ENCODE measurements at regions not wholly inside any gene's neighbourhood (a gene's known extent, or its start where the extent isn't known, plus 50 kb on each side); places are given as distances from the start of the nearest gene placed in this dataset.

DNA sequence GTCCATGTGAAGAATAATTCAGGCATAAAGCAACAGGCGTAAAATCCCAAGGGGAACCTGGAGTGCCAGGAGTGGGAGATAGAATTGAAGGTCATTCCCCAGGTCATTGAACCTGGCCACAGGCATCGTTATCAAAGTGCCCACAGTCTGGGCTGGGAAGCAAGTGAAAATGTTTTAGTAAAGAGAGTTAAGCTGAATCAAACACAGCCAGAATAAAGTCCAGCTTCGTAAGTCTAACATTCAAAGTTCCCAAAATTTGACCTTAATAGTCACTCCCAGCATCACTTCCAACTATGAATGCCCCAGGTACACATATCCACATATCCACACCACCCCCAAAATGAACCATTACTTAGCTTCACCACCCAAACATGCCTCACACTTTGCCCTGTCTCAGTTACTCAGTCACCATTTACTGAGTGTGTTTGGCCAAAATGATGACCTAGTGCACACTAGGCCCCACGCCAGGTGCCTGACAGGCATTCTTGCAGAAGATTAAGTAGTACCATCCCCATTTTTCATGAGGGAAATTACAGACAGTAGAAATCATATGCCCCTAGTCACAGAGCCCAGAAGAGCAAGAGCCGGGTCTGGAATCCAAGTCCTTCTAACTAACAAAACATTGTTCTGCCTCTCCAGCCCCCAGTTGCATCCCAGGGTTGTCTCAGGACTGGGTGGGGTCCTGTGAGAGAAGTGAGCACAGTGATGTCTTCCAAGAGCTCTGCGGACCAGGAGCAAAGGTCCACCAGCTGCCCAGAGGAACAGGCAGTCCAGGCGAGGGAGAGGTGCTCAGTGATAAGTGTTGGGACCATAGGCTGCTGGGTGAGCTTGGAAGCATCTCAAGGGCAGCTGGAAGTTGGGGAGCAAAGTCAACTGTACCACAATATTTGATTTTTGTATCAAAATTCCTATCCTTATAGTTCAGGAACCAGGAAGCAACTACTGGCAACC is 65.2 kb upstream of the MYCN start:
- no peaks in the 10 kb centered on the region for H3K36me3 ChIP-seq (ENCODE audit: control insufficient read depth in 5 of 5, insufficient read depth in 5 of 5, low read length in 5 of 5)
- no peak overlapping the region for H3K27ac ChIP-seq (ENCODE audit: low read depth, low read length)
- H3K9me3 ChIP-seq (ENCODE audit: control insufficient read depth in 5 of 5, low read length in 5 of 5) = peaks cover 0 to 6% (median 0%) of the 10 kb centered on the region in 5 donors
- H3K27me3 ChIP-seq (ENCODE audit: control insufficient read depth in 5 of 5, insufficient read depth in 4 of 5, low read length in 5 of 5) = no peaks in the 10 kb centered on the region
- no peak overlapping the region for H3K9ac ChIP-seq (ENCODE audit: low read length in 5 of 5)
- no peak overlapping the region for H3K4me3 ChIP-seq (ENCODE audit: low read depth in 1 of 5, low read length in 5 of 5)
- H3K4me1 ChIP-seq (ENCODE audit: control insufficient read depth in 5 of 5, insufficient read depth in 5 of 5, low read length in 5 of 5) = peaks cover 0 to 4% (median 0%) of the 10 kb centered on the region in 5 donors

DNA sequence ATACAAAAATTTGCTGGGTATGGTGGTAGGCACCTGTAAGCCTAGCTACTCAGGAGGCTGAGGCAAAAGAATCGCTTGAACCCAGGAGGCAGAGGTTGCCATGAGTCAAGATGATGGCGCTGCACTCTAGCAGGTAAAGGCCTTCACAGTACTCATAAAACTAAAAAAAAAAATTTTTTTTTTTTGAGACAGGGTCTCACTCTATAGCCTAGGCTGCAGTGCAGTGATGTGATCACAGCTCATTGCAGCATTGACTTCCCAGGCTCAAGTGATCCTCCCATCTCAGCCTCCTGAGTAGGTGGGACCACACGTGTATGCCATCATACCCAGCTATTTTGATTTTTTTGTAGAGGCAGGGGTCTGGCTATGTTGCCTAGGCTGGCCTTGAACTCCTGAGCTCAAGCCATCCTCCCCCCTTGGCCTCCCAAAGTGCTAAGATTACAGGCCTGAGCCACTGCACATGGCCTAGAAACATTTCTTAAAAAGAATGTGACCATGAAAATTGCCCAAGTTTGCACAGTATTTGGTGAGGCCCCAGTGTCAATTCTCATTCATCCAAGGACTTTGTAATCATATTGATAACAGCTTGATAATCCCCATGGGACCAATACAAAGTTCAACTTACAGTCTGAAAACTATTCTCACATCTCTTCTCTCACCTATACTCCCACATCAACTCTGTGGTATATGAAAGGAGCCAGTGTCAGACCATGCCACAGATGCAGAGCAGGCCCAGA is 64.2 kb upstream of the MYCN start:
- H3K36me3 ChIP-seq (ENCODE audit: control insufficient read depth in 5 of 5, insufficient read depth in 5 of 5, low read length in 5 of 5) = no peaks in the 10 kb centered on the region

GRCh38 chr2:15880226-15881119 is 59.9 kb upstream of the MYCN start:
- Histone ChIP-seq H3K9me3 (ENCODE audit: control insufficient read depth in 5 of 5, low read length in 5 of 5) (peaks cover 0 to 6% (median 0%) of the 10 kb centered on the region in 5 donors), H3K27me3 (ENCODE audit: control insufficient read depth in 5 of 5, insufficient read depth in 4 of 5, low read length in 5 of 5) (no peaks in the 10 kb centered on the region), H3K9ac (ENCODE audit: low read length in 5 of 5) (no peak overlapping the region), H3K27ac (ENCODE audit: low read depth, low read length) (no peak overlapping the region), H3K4me3 (ENCODE audit: low read depth in 1 of 5, low read length in 5 of 5) (no peak overlapping the region), H3K36me3 (ENCODE audit: control insufficient read depth in 5 of 5, insufficient read depth in 5 of 5, low read length in 5 of 5) (no peaks in the 10 kb centered on the region), H3K4me1 (ENCODE audit: control insufficient read depth in 5 of 5, insufficient read depth in 5 of 5, low read length in 5 of 5) (no peaks in the 10 kb centered on the region)

More for the DNA sequence above, 64.2 kb upstream of the MYCN start:
- H3K27ac ChIP-seq (ENCODE audit: low read depth, low read length) = no peak overlapping the region
- H3K4me1 ChIP-seq (ENCODE audit: control insufficient read depth in 5 of 5, insufficient read depth in 5 of 5, low read length in 5 of 5) = peaks cover 0 to 4% (median 0%) of the 10 kb centered on the region in 5 donors
- H3K9me3 ChIP-seq (ENCODE audit: control insufficient read depth in 5 of 5, low read length in 5 of 5) = peaks cover 0 to 6% (median 0%) of the 10 kb centered on the region in 5 donors
- no peak overlapping the region for H3K9ac ChIP-seq (ENCODE audit: low read length in 5 of 5)
- H3K4me3 ChIP-seq (ENCODE audit: low read depth in 1 of 5, low read length in 5 of 5) = no peak overlapping the region
- no peaks in the 10 kb centered on the region for H3K27me3 ChIP-seq (ENCODE audit: control insufficient read depth in 5 of 5, insufficient read depth in 4 of 5, low read length in 5 of 5)

DNA sequence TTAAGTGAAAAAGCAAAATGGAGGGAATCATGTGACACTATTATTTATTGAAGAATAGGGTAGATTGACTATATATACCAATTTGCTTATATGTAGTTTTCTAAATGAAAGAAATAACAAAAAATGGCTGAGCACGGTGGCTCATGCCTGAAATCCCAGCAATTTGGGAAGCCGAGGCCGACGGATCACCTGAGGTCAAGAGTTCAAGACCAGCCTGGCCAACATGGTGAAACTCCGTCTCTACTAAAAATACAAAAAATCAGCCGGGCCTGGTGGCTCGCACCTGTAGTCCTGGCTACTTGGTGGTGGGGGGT is 59.3 kb upstream of the MYCN start:
- H3K9ac ChIP-seq (ENCODE audit: low read length in 5 of 5) = no peak overlapping the region
- no peaks in the 10 kb centered on the region for H3K36me3 ChIP-seq (ENCODE audit: control insufficient read depth in 5 of 5, insufficient read depth in 5 of 5, low read length in 5 of 5)
- H3K27ac ChIP-seq (ENCODE audit: low read depth, low read length) = no peak overlapping the region
- peaks cover 0 to 6% (median 0%) of the 10 kb centered on the region in 5 donors for H3K9me3 ChIP-seq (ENCODE audit: control insufficient read depth in 5 of 5, low read length in 5 of 5)
- no peak overlapping the region for H3K4me3 ChIP-seq (ENCODE audit: low read depth in 1 of 5, low read length in 5 of 5)
- no peaks in the 10 kb centered on the region for H3K27me3 ChIP-seq (ENCODE audit: control insufficient read depth in 5 of 5, insufficient read depth in 4 of 5, low read length in 5 of 5)
- H3K4me1 ChIP-seq (ENCODE audit: control insufficient read depth in 5 of 5, insufficient read depth in 5 of 5, low read length in 5 of 5) = no peaks in the 10 kb centered on the region

- no peaks in the 10 kb centered on the region for H3K27me3 ChIP-seq (ENCODE audit: control insufficient read depth in 5 of 5, insufficient read depth in 4 of 5, low read length in 5 of 5)
- H3K9ac ChIP-seq (ENCODE audit: low read length in 5 of 5) = no peak overlapping the region
- H3K36me3 ChIP-seq (ENCODE audit: control insufficient read depth in 5 of 5, insufficient read depth in 5 of 5, low read length in 5 of 5) = no peaks in the 10 kb centered on the region
- H3K27ac ChIP-seq (ENCODE audit: low read depth, low read length) = no peak overlapping the region
- H3K9me3 ChIP-seq (ENCODE audit: control insufficient read depth in 5 of 5, low read length in 5 of 5) = peaks cover 0 to 3% (median 0%) of the 10 kb centered on the region in 5 donors
- no peak overlapping the region for H3K4me3 ChIP-seq (ENCODE audit: low read depth in 1 of 5, low read length in 5 of 5)
- no peaks in the 10 kb centered on the region for H3K4me1 ChIP-seq (ENCODE audit: control insufficient read depth in 5 of 5, insufficient read depth in 5 of 5, low read length in 5 of 5)
Observed at GRCh38 chr2:15881676-15882075, 58.7 kb upstream of the MYCN start.

DNA sequence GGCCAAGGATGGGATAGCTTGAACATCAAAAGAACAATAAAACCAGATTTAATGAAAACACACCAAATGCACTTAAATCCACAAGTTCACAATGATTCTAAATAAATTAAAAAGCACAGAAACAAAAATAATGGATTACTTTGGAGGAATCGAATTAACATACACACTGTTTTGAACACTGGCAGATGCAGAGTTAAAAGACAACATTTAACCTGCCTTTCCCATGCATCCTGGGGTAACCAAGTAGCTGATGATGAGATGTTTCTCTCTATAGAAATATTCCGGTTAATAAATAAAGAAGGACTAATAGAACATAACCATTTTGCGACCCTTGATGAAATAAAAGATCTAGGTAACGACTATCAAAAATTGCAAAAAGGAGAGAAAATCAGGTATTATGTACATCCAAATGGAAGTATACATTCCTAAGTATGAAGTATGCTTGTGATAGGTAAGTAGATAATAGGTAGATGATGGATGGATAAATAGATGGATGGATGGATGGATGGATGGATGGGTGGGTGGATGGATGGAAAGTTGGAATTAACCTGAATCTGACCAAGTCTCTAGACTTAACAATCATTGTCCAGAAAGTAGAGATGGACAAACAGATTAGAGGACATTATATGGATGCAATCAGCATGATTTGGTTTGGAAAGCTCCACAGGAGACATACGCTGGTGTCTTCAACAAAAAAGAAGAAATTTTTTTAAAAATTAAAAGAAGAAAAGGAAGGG is 57.4 kb upstream of the MYCN start:
- no peak overlapping the region for H3K9ac ChIP-seq (ENCODE audit: low read length in 5 of 5)
- no peaks in the 10 kb centered on the region for H3K9me3 ChIP-seq (ENCODE audit: control insufficient read depth in 5 of 5, low read length in 5 of 5)

GRCh38 chr2:15883684-15884083 is 56.7 kb upstream of the MYCN start:
- no peak overlapping the region for H3K4me3 ChIP-seq (ENCODE audit: low read depth in 1 of 5, low read length in 5 of 5)
- no peaks in the 10 kb centered on the region for H3K36me3 ChIP-seq (ENCODE audit: control insufficient read depth in 5 of 5, insufficient read depth in 5 of 5, low read length in 5 of 5)
- H3K27ac ChIP-seq (ENCODE audit: low read depth, low read length) = no peak overlapping the region
- H3K27me3 ChIP-seq (ENCODE audit: control insufficient read depth in 5 of 5, insufficient read depth in 4 of 5, low read length in 5 of 5) = no peaks in the 10 kb centered on the region
- no peaks in the 10 kb centered on the region for H3K9me3 ChIP-seq (ENCODE audit: control insufficient read depth in 5 of 5, low read length in 5 of 5)
- H3K9ac ChIP-seq (ENCODE audit: low read length in 5 of 5) = no peak overlapping the region
- H3K4me1 ChIP-seq (ENCODE audit: control insufficient read depth in 5 of 5, insufficient read depth in 5 of 5, low read length in 5 of 5) = no peaks in the 10 kb centered on the region

More for the DNA sequence above, 57.4 kb upstream of the MYCN start:
- no peaks in the 10 kb centered on the region for H3K36me3 ChIP-seq (ENCODE audit: control insufficient read depth in 5 of 5, insufficient read depth in 5 of 5, low read length in 5 of 5)
- no peaks in the 10 kb centered on the region for H3K4me1 ChIP-seq (ENCODE audit: control insufficient read depth in 5 of 5, insufficient read depth in 5 of 5, low read length in 5 of 5)
- H3K4me3 ChIP-seq (ENCODE audit: low read depth in 1 of 5, low read length in 5 of 5) = no peak overlapping the region
- no peak overlapping the region for H3K27ac ChIP-seq (ENCODE audit: low read depth, low read length)
- no peaks in the 10 kb centered on the region for H3K27me3 ChIP-seq (ENCODE audit: control insufficient read depth in 5 of 5, insufficient read depth in 4 of 5, low read length in 5 of 5)

- H3K4me1 ChIP-seq (ENCODE audit: control insufficient read depth in 5 of 5, insufficient read depth in 5 of 5, low read length in 5 of 5) = no peaks in the 10 kb centered on the region
- no peak overlapping the region for H3K27ac ChIP-seq (ENCODE audit: low read depth, low read length)
- no peaks in the 10 kb centered on the region for H3K9me3 ChIP-seq (ENCODE audit: control insufficient read depth in 5 of 5, low read length in 5 of 5)
- H3K4me3 ChIP-seq (ENCODE audit: low read depth in 1 of 5, low read length in 5 of 5) = no peak overlapping the region
- no peak overlapping the region for H3K9ac ChIP-seq (ENCODE audit: low read length in 5 of 5)
- peaks cover 0 to 1% (median 0%) of the 10 kb centered on the region in 5 donors for H3K27me3 ChIP-seq (ENCODE audit: control insufficient read depth in 5 of 5, insufficient read depth in 4 of 5, low read length in 5 of 5)
- H3K36me3 ChIP-seq (ENCODE audit: control insufficient read depth in 5 of 5, insufficient read depth in 5 of 5, low read length in 5 of 5) = no peaks in the 10 kb centered on the region
Observed at GRCh38 chr2:15884790-15885189, 55.6 kb upstream of the MYCN start.

GRCh38 chr2:15886231-15886630 is 54.1 kb upstream of the MYCN start:
- Histone ChIP-seq H3K27ac (ENCODE audit: low read depth, low read length) (no peak overlapping the region), H3K9ac (ENCODE audit: low read length in 5 of 5) (no peak overlapping the region), H3K9me3 (ENCODE audit: control insufficient read depth in 5 of 5, low read length in 5 of 5) (no peaks in the 10 kb centered on the region), H3K4me1 (ENCODE audit: control insufficient read depth in 5 of 5, insufficient read depth in 5 of 5, low read length in 5 of 5) (no peaks in the 10 kb centered on the region), H3K27me3 (ENCODE audit: control insufficient read depth in 5 of 5, insufficient read depth in 4 of 5, low read length in 5 of 5) (peaks cover 0 to 6% (median 2%) of the 10 kb centered on the region in 5 donors), H3K36me3 (ENCODE audit: control insufficient read depth in 5 of 5, insufficient read depth in 5 of 5, low read length in 5 of 5) (no peaks in the 10 kb centered on the region), H3K4me3 (ENCODE audit: low read depth in 1 of 5, low read length in 5 of 5) (no peak overlapping the region)

All from subcutaneous abdominal adipose tissue (tissue), 5 donors.